ENCODE measurements at regions not wholly inside any gene's neighbourhood (a gene's known extent, or its start where the extent isn't known, plus 50 kb on each side); places are given as distances from the start of the nearest gene placed in this dataset.

GRCh38 chr3:65112751-65113300 lies 425.0 kb upstream of the ADAMTS9 start:
- DNase-seq (ENCODE audit: low spot score) = no peak

- no peak for DNase-seq (ENCODE audit: low spot score)
Measured at GRCh38 chr3:65110661-65111060, 422.9 kb upstream of the ADAMTS9 start.

GRCh38 chr3:65109966-65110500 lies 422.2 kb upstream of the ADAMTS9 start:
- DNase-seq (ENCODE audit: low spot score) = no peak

- no peak for DNase-seq (ENCODE audit: low spot score)
Measured at GRCh38 chr3:65107174-65107573, 419.4 kb upstream of the ADAMTS9 start.

GRCh38 chr3:65101450-65101849 lies 413.6 kb upstream of the ADAMTS9 start:
- DNase-seq (ENCODE audit: low spot score) = no peak

- DNase-seq (ENCODE audit: low spot score) = no peak
Measured at GRCh38 chr3:65098400-65098799, 410.6 kb upstream of the ADAMTS9 start.

- DNase-seq (ENCODE audit: low spot score) = no peak
Measured at GRCh38 chr3:65096110-65096745, 408.4 kb upstream of the ADAMTS9 start.

- no peak for DNase-seq (ENCODE audit: low spot score)
Measured at GRCh38 chr3:65094723-65095122, 406.9 kb upstream of the ADAMTS9 start.

GRCh38 chr3:65093641-65094040 lies 405.8 kb upstream of the ADAMTS9 start:
- DNase-seq (ENCODE audit: low spot score) = no peak

- DNase-seq (ENCODE audit: low spot score) = no peak
Measured at GRCh38 chr3:65091565-65091964, 403.8 kb upstream of the ADAMTS9 start.

GRCh38 chr3:65083240-65083639 lies 395.4 kb upstream of the ADAMTS9 start:
- no peak for DNase-seq (ENCODE audit: low spot score)

- no peak for DNase-seq (ENCODE audit: low spot score)
Measured at GRCh38 chr3:65081536-65081935, 393.7 kb upstream of the ADAMTS9 start.

GRCh38 chr3:65080432-65080831 lies 392.6 kb upstream of the ADAMTS9 start:
- no peak for DNase-seq (ENCODE audit: low spot score)

GRCh38 chr3:65079560-65079959 lies 391.8 kb upstream of the ADAMTS9 start:
- DNase-seq (ENCODE audit: low spot score) = no peak

- no peak for DNase-seq (ENCODE audit: low spot score)
Measured at GRCh38 chr3:65078748-65079147, 390.9 kb upstream of the ADAMTS9 start.

GRCh38 chr3:65077124-65077523 lies 389.3 kb upstream of the ADAMTS9 start:
- no peak for DNase-seq (ENCODE audit: low spot score)

GRCh38 chr3:65070968-65071367 lies 383.2 kb upstream of the ADAMTS9 start:
- no peak for DNase-seq (ENCODE audit: low spot score)

GRCh38 chr3:65060904-65061303 lies 373.1 kb upstream of the ADAMTS9 start:
- DNase-seq (ENCODE audit: low spot score) = no peak

GRCh38 chr3:65052101-65052500 lies 364.3 kb upstream of the ADAMTS9 start:
- DNase-seq (ENCODE audit: low spot score) = no peak

- DNase-seq (ENCODE audit: low spot score) = no peak
Measured at GRCh38 chr3:65048151-65048550, 360.4 kb upstream of the ADAMTS9 start.

- no peak for DNase-seq (ENCODE audit: low spot score)
Measured at GRCh38 chr3:65045138-65045537, 357.3 kb upstream of the ADAMTS9 start.

- DNase-seq (ENCODE audit: low spot score) = no peak
Measured at GRCh38 chr3:65044401-65044800, 356.6 kb upstream of the ADAMTS9 start.

GRCh38 chr3:65042675-65043074 lies 354.9 kb upstream of the ADAMTS9 start:
- DNase-seq (ENCODE audit: low spot score) = no peak

GRCh38 chr3:65039754-65040210 lies 352.0 kb upstream of the ADAMTS9 start:
- DNase-seq (ENCODE audit: low spot score) = no peak

Measured in ecto neural progenitor cell (in vitro differentiated cells).